HFF-Myc (cell line): ENCODE measurements at regions not wholly inside any gene's neighbourhood (a gene's known extent, or its start where the extent isn't known, plus 50 kb on each side); places are given as distances from the start of the nearest gene placed in this dataset.
"Not testable (repeated sequence)": the region's sequence is repeated elsewhere in the genome, so short reads cannot be mapped to it uniquely, and the experiment has no call there.

Experiments used
- DNase-seq: peaks from one replicate; pipeline ENCODE4 v3.0.0-alpha.2; 2011; ENCODE audit warnings: low read depth; ENCODE audit errors: extremely low read depth
- H3K4me3 ChIP-seq: replicated peaks from 2 replicates; pipeline ENCODE4 v1.5.1; 2011; ENCODE audit warnings: low read depth, mild to moderate bottlenecking, control low read depth, low read length
- TF ChIP-seq, protein P1 (sequence below): IDR thresholded peaks from 2 replicates; pipeline ENCODE4 v1.5.1; 2012; ENCODE audit warnings: mild to moderate bottlenecking, low read depth, low read length, control low read depth; ENCODE audit errors: missing control alignments

DNA sequence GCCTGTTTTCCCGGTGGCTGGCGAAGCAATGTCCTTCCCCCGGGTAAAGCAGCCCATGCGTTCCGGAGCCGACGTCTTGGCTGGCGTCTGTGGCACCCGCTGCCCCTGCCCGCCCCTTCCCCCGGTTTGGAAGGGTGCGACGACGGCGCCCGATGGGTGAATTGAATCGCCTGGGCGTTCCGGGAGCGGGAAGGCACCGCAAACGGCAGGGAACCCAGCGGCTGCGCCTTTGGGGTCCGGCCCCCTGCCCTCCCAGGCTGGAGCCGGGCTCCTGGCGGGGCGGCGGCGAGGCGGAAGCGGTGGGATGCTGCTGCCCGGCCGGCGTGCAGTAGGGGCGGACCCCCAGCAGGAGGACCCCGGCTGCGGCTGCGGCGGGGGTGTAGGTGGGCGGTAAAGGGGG lies 123.6 kb upstream of the RHOU start:
- H3K4me3 ChIP-seq, DNase-seq: not testable (repeated sequence)

- H3K4me3 ChIP-seq, DNase-seq: not testable (repeated sequence)
Measured at GRCh38 chr1:228622002-228622716, 113.1 kb upstream of the RHOU start.

DNA sequence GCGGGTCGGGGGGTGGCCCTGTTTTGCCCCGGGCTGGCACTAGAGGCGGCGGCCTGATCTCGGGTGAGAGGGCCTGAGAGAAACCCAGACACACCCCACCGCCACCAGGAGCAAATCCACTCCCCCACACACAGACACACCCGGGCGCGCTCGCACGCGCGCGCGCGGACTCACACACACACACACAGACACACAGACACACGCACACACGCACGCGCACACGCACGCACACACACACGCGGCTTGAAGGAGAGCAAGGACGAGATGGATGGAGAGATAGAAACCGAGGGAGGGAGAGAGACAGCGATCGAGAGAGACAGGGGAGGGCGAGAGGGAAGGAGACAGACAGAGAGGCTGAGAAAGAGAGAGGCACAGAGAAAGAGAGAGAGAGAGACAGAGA lies 108.8 kb upstream of the RHOU start:
- DNase-seq, H3K4me3 ChIP-seq: not testable (repeated sequence)

DNA sequence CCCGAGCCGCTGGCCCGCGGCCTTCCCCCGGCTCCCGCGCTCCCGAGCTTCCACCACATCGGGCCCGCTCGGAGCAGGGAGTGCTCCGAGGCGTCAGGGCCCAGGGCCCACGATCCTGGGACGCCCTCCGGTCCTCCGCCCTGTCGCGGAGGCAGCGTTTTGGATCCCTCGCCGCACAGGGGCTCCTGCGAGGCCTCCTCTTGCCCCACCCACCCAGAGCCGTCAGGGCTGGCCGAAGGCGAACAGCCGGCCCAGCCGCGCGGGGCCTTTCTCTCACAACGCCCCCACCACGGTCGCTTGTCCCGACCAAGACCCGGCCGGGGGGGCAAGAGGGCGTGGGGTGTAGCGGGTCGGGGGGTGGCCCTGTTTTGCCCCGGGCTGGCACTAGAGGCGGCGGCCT lies 102.4 kb upstream of the RHOU start:
- DNase-seq, H3K4me3 ChIP-seq: not testable (repeated sequence)

GRCh38 chr1:228635304-228635703 lies 100.0 kb upstream of the RHOU start:
- DNase-seq = not testable (repeated sequence)
- peak overlapping the region; percentile 37; the same call in 1 of the 2 replicates for H3K4me3 ChIP-seq

DNA sequence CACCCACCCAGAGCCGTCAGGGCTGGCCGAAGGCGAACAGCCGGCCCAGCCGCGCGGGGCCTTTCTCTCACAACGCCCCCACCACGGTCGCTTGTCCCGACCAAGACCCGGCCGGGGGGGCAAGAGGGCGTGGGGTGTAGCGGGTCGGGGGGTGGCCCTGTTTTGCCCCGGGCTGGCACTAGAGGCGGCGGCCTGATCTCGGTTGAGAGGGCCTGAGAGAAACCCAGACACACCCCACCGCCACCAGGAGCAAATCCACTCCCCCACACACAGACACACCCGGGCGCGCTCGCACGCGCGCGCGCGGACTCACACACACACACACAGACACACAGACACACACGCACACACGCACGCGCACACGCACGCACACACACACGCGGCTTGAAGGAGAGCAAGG lies 97.8 kb upstream of the RHOU start:
- not testable (repeated sequence) for DNase-seq, H3K4me3 ChIP-seq

DNA sequence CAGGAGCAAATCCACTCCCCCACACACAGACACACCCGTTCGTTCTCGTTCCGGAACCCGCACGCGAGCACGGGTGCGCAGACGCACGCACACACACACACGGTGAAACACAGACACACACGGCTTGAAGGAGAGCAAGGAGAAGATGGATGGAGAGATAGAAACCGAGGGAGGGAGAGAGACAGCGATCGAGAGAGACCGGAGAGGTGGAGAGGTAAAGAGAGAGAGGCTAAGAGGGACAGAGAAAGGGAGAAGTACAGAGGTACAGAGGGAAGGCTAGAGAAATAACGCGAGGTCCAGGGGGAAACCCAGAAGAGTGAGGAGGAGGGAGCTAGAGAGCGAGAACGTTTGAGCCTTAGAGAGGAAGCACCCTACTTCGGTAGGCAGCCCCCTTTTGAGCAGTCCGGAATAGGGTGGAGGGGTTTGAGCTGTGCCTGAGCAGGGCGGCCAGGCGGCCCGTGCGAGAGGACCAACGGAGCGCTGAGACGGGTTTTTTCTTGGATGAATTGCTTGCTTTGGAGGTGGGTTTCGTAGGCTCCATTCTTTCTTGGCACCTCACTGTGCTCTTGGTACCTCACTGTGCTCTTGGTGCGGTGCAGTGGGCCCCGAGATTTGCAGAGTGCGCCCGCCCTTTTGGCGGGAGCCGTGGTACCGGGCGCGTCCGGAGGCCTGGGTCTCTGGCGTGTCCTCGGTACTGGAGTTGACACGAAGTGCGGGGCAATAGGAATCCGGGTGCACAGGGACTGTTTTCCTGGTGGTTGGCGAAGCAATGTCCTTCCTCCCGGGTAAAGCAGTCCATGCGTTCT lies 88.4 kb upstream of the RHOU start:
- TF ChIP-seq, protein P1, sequence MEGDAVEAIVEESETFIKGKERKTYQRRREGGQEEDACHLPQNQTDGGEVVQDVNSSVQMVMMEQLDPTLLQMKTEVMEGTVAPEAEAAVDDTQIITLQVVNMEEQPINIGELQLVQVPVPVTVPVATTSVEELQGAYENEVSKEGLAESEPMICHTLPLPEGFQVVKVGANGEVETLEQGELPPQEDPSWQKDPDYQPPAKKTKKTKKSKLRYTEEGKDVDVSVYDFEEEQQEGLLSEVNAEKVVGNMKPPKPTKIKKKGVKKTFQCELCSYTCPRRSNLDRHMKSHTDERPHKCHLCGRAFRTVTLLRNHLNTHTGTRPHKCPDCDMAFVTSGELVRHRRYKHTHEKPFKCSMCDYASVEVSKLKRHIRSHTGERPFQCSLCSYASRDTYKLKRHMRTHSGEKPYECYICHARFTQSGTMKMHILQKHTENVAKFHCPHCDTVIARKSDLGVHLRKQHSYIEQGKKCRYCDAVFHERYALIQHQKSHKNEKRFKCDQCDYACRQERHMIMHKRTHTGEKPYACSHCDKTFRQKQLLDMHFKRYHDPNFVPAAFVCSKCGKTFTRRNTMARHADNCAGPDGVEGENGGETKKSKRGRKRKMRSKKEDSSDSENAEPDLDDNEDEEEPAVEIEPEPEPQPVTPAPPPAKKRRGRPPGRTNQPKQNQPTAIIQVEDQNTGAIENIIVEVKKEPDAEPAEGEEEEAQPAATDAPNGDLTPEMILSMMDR = no peak
- DNase-seq = peak; percentile 17
- H3K4me3 ChIP-seq = peak overlapping the region; percentile 61

DNA sequence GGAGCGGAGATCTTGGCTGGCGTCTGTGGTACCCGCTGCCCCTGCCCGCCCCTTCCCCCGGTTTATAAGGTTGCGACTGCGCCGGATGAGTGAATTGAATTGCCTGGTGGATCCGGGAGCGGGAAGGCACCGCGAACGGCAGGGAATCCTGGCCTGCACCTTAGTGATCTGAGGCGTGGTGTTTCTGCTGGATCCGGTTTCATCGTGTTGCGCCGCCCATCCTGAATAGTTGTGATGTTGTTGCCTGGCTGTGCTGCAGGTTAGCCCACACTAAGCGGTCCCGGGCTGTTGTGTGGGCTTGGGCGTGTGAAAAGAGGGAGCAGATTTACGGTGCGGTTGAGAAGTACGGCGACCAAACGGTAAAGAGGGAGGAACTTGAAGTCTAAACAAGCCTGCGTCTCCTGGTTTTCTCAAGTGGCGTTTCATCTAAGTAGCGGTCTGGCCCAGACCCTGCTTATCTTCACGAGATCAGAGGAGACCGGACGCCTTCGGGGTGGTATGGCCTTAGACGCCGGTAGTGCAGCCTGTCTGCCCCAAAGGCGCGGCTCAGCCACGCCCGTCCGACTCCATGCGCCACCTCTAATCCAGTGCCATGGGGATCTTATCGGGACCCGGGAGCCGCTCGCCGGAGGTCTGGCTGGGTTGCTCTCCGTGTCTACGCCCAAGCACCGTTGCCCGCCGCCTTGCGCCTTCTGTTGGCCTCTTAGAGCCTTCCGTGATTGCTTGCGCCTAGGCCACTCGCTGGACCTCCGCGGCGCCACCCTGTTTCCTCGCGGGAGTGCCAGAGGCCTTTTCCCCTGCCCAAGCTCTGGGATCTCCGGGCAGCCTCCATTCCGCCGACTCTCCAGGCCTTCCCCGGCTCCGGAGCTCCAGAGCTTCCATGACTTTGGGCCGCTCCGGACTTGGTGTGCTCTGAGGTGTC lies 87.5 kb upstream of the RHOU start:
- DNase-seq = peak; percentile 48
- H3K4me3 ChIP-seq = peak overlapping the region; percentile 61
- TF ChIP-seq, protein P1 = no peak

DNA sequence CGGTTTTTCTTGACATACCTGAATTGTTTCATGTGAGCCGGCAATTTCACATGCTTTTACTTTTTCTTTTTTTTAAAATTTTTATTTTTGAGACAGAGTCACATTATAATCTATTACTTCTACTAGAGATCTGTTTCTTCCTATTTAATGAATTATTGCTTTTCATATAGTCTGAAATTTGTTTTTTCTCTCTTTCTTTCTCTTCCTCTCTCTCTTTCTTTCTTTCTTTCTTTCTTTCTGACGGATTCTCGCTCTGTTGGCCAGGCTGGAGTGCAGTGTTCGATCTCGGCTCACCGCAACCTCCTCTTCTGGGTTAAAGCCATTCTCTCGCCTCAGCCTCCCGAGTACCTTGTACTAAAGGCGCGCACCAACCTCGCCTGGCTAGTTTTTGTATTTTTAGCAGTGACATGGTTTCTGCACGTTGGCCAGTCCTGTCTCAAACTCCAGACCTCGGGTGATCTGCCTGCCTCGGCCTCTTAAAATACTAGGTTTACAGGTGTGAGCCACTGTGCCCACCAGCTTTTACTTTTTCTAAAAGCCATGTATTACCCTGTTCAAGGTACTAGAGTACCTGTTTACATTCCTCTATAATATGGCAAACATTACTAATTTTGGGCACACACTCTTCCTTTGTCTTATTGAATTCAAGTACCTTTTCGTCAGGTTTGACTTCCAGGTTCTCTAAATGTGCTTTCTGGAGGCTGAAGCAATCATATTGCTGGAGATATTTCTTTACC lies 86.5 kb upstream of the RHOU start:
- DNase-seq = no peak
- TF ChIP-seq, protein P1 = no peak
- H3K4me3 ChIP-seq = peak overlapping the region; percentile 61
